NT2/D1 (cell line): ENCODE measurements at regions not wholly inside any gene's neighbourhood (a gene's known extent, or its start where the extent isn't known, plus 50 kb on each side); places are given as distances from the start of the nearest gene placed in this dataset.

Source experiments
- SUZ12 ChIP-seq: IDR thresholded peaks from 2 replicates; pipeline ENCODE4 v1.6.1; 2011; ENCODE audit not compliant: insufficient read length, insufficient read depth; ENCODE audit errors: extremely low read depth
- YY1 ChIP-seq: IDR thresholded peaks from 2 replicates; pipeline ENCODE4 v1.6.1; 2011; ENCODE audit not compliant: insufficient read length, insufficient read depth
- ZNF274 ChIP-seq: IDR thresholded peaks from 2 replicates; pipeline ENCODE4 v1.6.1; 2011; ENCODE audit warnings: mild to moderate bottlenecking, low read depth, low read length

DNA sequence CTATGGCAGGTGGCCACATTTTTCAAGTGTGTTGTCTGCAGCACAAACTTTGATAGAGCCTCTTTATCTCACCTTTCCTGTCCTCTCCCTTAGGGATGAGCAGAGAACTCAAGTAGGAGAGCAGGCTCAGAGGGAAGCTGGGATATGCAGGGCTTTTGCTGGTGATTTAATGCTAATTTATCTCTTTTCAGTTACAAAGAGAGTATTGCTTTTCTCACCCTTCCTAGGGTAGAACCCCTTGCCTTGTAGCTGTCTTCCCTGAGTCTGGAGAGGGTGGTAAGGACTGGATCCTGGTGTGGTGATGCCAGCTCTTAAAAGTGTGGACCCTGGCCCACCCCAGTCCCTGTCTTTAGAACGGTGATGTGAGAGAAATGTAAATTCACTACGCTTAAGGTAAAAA is 1061.4 kb downstream of the TYW1 start:
- TF ChIP-seq SUZ12: no peak
- TF ChIP-seq YY1: no peak
- no peak for TF ChIP-seq ZNF274
